Parathyroid adenoma (tissue), 2 donors: ENCODE measurements at regions not wholly inside any gene's neighbourhood (a gene's known extent, or its start where the extent isn't known, plus 50 kb on each side); places are given as distances from the start of the nearest gene placed in this dataset.
"Not testable (repeated sequence)": the region's sequence is repeated elsewhere in the genome, so short reads cannot be mapped to it uniquely, and the experiment has no call there.

Experiments
- H2AFZ ChIP-seq: fragments of 300-600 bp; sonication (generic); one replicate; pipeline ENCODE4 v1.7.0; 2017; ENCODE audit warnings: antibody characterized with exemption, mild to moderate bottlenecking
- H3K27ac ChIP-seq: fragments of 300-600 bp; sonication (generic); one replicate; pipeline ENCODE4 v1.7.0; 2017
- H3K27me3 ChIP-seq: fragments of 300-600 bp; sonication (generic); one replicate; pipeline ENCODE4 v1.7.0; 2017; ENCODE audit warnings: low read length; ENCODE audit not compliant: control insufficient read depth, insufficient read depth
- H3K36me3 ChIP-seq: fragments of 300-600 bp; sonication (generic); one replicate; pipeline ENCODE4 v1.7.0; 2017; ENCODE audit warnings: low read length; ENCODE audit not compliant: control insufficient read depth, insufficient read depth
- H3K4me1 ChIP-seq: fragments of 300-600 bp; sonication (generic); one replicate; pipeline ENCODE4 v1.7.0; 2017; ENCODE audit warnings: control low read depth
- H3K4me2 ChIP-seq: fragments of 300-600 bp; sonication (generic); one replicate; pipeline ENCODE4 v1.7.0; 2017; ENCODE audit warnings: low read length
- H3K4me3 ChIP-seq: fragments of 300-600 bp; sonication (generic); one replicate; pipeline ENCODE4 v1.7.0; 2017; ENCODE audit warnings: low read depth, low read length
- H3K79me2 ChIP-seq: fragments of 300-600 bp; sonication (generic); one replicate; pipeline ENCODE4 v1.7.0; 2017; ENCODE audit warnings: control low read depth
- H3K9ac ChIP-seq: fragments of 300-600 bp; sonication (generic); one replicate; pipeline ENCODE4 v1.7.0; 2017; ENCODE audit warnings: mild to moderate bottlenecking
- H3K9me3 ChIP-seq: fragments of 300-600 bp; sonication (generic); one replicate; pipeline ENCODE4 v1.7.0; 2017; ENCODE audit warnings: low read length; ENCODE audit not compliant: control insufficient read depth
- CTCF ChIP-seq: fragments of 300-600 bp; sonication (generic); IDR thresholded peaks from one replicate; pipeline ENCODE4 v1.7.0; 2017; ENCODE audit warnings: antibody characterized with exemption, mild to moderate bottlenecking
- donor health status: primary hyperparathyroidism.

GRCh38 chr14:28820677-28821076 lies 54.1 kb downstream of the FOXG1 start:
- Histone ChIP-seq H3K27me3 (no peaks in the 10 kb centered on the region), H3K4me2 (no peak overlapping the region), H3K79me2 (no peaks in the 10 kb centered on the region), H3K9ac (no peak overlapping the region), H3K4me1 (no peaks in the 10 kb centered on the region), H3K4me3 (no peak overlapping the region), H3K27ac (no peak overlapping the region), H3K36me3 (no peaks in the 10 kb centered on the region), H3K9me3 (peaks cover 5% of the 10 kb centered on the region), H2AFZ (no peak overlapping the region)
- no peak for TF ChIP-seq CTCF

GRCh38 chr14:28821993-28822392 lies 55.4 kb downstream of the FOXG1 start:
- no peaks in the 10 kb centered on the region for H3K27me3 ChIP-seq
- no peak overlapping the region for H3K9ac ChIP-seq
- H3K79me2 ChIP-seq, result no peaks in the 10 kb centered on the region
- H2AFZ ChIP-seq, result no peak overlapping the region
- H3K9me3 ChIP-seq, result peaks cover 5% of the 10 kb centered on the region
- no peak overlapping the region for H3K4me3 ChIP-seq
- no peak overlapping the region for H3K4me2 ChIP-seq
- no peaks in the 10 kb centered on the region for H3K4me1 ChIP-seq
- H3K36me3 ChIP-seq, result no peaks in the 10 kb centered on the region
- no peak overlapping the region for H3K27ac ChIP-seq
- no peak for TF ChIP-seq CTCF

GRCh38 chr14:28823245-28823644 lies 56.7 kb downstream of the FOXG1 start:
- Histone ChIP-seq H3K27me3 (no peaks in the 10 kb centered on the region), H3K36me3 (no peaks in the 10 kb centered on the region), H3K4me2 (no peak overlapping the region), H3K4me3 (no peak overlapping the region), H3K9me3 (peaks cover 5% of the 10 kb centered on the region), H3K9ac (no peak overlapping the region), H3K27ac (no peak overlapping the region), H3K4me1 (no peaks in the 10 kb centered on the region), H3K79me2 (no peaks in the 10 kb centered on the region), H2AFZ (no peak overlapping the region)
- no peak for TF ChIP-seq CTCF

GRCh38 chr14:28830115-28830534 lies 63.5 kb downstream of the FOXG1 start:
- TF ChIP-seq CTCF, result no peak
- no peaks in the 10 kb centered on the region for H3K79me2 ChIP-seq
- H3K4me3 ChIP-seq, result no peak overlapping the region
- no peak overlapping the region for H3K27ac ChIP-seq
- no peaks in the 10 kb centered on the region for H3K4me1 ChIP-seq
- no peaks in the 10 kb centered on the region for H3K36me3 ChIP-seq
- H3K9me3 ChIP-seq, result no peaks in the 10 kb centered on the region
- no peak overlapping the region for H3K4me2 ChIP-seq
- H3K9ac ChIP-seq, result no peak overlapping the region
- no peak overlapping the region for H2AFZ ChIP-seq
- H3K27me3 ChIP-seq, result no peaks in the 10 kb centered on the region

- TF ChIP-seq CTCF, result no peak
- Histone ChIP-seq H3K4me3 (no peak overlapping the region), H3K4me2 (no peak overlapping the region), H3K36me3 (no peaks in the 10 kb centered on the region), H3K9ac (no peak overlapping the region), H3K27ac (no peak overlapping the region), H3K27me3 (no peaks in the 10 kb centered on the region), H3K79me2 (no peaks in the 10 kb centered on the region), H2AFZ (no peak overlapping the region), H3K4me1 (no peaks in the 10 kb centered on the region), H3K9me3 (no peaks in the 10 kb centered on the region)
Measured at GRCh38 chr14:28831126-28831525, 64.5 kb downstream of the FOXG1 start.

- H3K27me3 ChIP-seq, H3K4me2 ChIP-seq, H3K9me3 ChIP-seq, H3K4me3 ChIP-seq, H3K79me2 ChIP-seq, H3K4me1 ChIP-seq, H3K36me3 ChIP-seq, H2AFZ ChIP-seq, H3K27ac ChIP-seq, H3K9ac ChIP-seq: not testable (repeated sequence)
Measured at GRCh38 chr14:28842569-28842968, 76.0 kb downstream of the FOXG1 start.
